ENCODE measurements at regions not wholly inside any gene's neighbourhood (a gene's known extent, or its start where the extent isn't known, plus 50 kb on each side); places are given as distances from the start of the nearest gene placed in this dataset.
"Not testable (repeated sequence)": the region's sequence is repeated elsewhere in the genome, so short reads cannot be mapped to it uniquely, and the experiment has no call there.

DNA sequence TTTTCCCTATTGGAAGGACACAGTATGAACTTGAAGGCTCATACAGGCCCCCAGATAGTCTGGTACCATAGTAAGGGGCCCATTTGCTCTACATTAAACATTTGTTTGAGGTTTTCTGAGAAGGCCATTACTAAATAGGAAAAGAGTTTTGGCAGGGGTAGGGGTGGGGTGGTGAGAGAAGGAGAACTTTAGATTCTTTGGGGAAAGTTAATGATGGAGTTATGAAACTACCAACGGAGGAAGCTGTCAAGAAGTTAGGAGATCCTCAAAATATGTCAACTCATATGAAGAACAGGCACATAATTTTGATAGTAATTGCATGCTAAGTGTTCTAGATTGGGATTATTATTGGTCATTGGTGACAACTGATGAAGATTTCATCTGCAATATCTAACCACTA, 114.7 kb downstream of the TAF11L14 start:
- intact Hi-C loops (cut with DNase I): no loop called here
- DNase-seq (ENCODE audit: low spot score): no peak

DNA sequence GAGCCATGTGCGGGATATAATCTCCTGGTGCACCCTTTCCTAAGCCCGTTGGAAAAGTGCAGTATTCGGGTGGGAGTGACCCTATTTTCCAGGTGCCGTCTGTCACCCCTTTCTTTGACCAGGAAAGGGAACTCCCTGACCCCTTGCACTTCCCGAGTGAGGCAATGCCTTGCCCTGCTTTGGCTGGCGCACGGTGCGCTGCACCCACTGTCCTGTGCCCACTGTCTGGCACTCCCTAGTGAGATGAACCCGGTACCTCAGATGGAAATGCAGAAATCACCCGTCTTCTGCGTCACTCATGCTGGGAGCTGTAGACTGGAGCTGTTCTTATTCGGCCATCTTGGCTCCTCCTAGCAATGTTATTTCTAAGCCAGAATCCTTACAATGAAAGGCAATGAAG, 121.1 kb downstream of the TAF11L14 start:
- intact Hi-C loops (cut with DNase I); DNase-seq (ENCODE audit: low spot score): not testable (repeated sequence)

DNA sequence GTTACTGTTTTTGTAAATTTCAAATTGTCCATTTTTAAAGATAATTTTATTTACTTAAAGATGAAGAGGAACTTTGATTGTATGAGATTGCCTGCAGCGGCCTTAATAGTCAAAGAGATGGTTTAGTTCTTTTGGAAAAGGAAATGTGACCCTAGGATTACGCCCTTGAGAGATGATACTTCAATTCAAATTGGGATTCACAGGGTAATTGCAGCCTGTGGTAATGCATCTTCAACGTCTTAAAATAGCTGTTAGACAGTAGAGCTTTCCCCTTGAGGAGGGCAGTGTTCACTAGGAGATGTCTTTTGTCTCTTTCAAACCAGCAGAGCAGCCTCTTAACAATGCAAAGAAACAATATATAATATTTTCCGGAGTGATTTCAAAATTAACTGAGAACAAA, 127.1 kb downstream of the TAF11L14 start:
- no peak for DNase-seq (ENCODE audit: low spot score)
- intact Hi-C loops (cut with DNase I): no loop called here

GRCh38 chr5:17763301-17763700, 129.0 kb downstream of the TAF11L14 start:
- no peak for DNase-seq (ENCODE audit: low spot score)
- intact Hi-C loops (cut with DNase I): no loop called here

- no peak for DNase-seq (ENCODE audit: low spot score)
- intact Hi-C loops (cut with DNase I): no loop called here
Observed at GRCh38 chr5:17766031-17766430, 131.8 kb downstream of the TAF11L14 start.

DNA sequence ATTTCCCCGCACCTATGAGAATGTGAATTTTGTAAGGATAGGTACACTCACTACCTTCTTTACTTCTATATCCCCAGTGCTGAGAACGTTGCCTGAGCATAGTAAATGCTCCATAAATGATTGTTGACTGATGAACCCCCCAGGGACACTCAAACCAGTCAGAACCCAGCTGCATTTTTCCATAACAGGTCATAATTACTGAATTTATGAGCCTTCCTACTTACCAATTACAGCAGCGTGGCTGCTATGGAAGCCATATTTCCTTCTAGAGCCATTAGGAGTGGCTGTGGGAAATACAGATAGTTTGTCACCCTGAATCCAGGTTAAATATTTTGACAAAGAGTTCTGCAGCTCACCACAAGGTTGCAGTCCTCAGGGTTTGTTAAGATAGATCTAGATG, 135.0 kb downstream of the TAF11L14 start:
- no peak for DNase-seq (ENCODE audit: low spot score)
- intact Hi-C loops (cut with DNase I): no loop called here

DNA sequence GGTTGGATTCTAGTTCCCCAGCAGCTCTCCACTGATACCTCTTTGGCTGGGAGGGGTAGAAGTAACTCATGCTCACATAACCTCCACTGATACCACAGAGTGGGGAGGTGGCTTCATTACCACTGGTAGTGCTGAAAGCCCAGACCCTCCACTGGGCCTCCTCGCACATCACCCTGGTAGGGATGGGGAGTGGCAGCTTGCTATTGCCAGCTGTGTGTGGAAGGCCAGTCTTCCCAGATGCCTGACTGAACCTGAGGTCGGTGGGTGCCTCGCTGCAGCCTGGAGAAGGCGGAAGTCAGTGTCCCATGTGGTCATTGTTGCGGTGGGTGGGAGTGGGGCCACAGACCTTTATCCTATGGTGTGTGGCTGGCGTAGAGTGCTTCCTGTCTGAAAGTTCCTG, 138.0 kb downstream of the TAF11L14 start:
- intact Hi-C loops (cut with DNase I): no loop called here
- no peak for DNase-seq (ENCODE audit: low spot score)

DNA sequence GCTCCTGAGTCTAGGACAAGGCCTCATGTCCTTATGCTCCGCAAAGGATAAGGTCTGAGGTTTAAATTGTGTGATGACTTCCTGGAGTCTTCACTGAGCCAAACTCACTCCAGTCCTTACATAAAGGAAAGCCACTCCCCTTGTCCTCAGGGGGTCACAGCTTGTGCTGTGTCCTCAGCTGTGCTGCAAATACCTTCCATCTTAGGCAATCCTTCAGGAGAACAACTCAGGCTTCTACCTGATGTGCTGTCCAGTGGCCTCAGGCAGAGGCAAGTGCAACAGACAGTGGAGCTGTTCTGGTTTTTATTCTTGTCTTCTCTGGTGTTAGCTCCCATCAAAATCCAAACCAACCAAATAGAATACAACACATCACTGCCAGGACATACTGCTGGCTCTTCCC, 151.5 kb downstream of the TAF11L14 start:
- intact Hi-C loops (cut with DNase I): no loop called here
- no peak for DNase-seq (ENCODE audit: low spot score)

- intact Hi-C loops (cut with DNase I): no loop called here
Observed at GRCh38 chr5:17788351-17788750, 154.1 kb downstream of the TAF11L14 start.

GRCh38 chr5:17794201-17794600, 159.9 kb downstream of the TAF11L14 start:
- intact Hi-C loops (cut with DNase I): no loop called here
- DNase-seq (ENCODE audit: low spot score): no peak

More at GRCh38 chr5:17788351-17788750, 154.1 kb downstream of the TAF11L14 start:
- DNase-seq (ENCODE audit: low spot score): no peak

- no peak for DNase-seq (ENCODE audit: low spot score)
- intact Hi-C loops (cut with DNase I): no loop called here
Observed at GRCh38 chr5:17794815-17795214, 160.6 kb downstream of the TAF11L14 start.

DNA sequence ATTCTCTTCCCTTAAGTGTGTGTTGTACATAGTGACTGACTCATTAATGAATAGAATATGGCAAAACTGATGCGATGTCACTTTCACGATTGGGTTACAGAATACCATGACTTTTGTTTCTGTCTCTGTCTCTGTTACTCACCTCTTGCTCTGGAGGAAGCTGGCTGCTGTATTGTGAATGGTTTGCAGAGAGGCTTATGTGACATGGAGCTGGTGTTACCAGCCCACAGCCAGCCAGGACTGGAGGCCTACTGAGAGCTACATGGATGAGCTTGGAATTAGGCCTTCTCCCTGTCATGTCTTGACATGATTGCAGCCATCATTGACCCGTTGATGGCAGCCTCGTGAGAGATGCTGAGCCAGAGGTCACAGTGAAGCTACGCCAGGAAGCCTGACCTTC, 161.9 kb downstream of the TAF11L14 start:
- DNase-seq (ENCODE audit: low spot score): no peak
- intact Hi-C loops (cut with DNase I): no loop called here

DNA sequence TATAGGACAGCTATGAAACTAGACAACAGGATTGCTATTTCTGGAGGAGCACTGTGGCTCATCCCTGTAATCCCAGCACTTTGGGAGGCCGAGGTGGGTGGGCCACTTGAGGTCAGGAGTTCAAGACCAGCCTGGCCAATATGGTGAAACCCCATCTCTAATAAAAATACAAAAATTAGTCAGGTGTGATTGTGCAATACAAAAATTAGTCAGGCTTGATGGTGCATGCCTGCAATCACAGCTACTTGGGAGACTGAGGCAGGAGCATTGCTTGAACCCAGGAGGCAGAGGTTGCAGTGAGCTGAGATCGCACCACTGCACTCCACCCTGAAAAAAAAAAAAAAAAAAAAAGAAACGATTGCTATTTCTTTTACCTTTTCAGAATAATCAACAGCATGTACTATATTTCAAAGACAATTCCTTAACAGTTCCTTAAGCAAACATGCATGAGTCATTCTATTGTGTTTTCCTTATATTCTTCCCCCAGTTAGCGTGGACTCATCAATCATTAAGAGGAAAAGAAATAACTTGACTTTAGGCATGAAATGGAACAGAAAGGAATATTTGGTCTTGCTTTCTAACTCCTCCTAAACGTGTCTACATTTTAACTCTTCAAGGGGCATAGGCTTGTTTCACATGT, 162.6 kb downstream of the TAF11L14 start:
- DNase-seq (ENCODE audit: low spot score): no peak
- intact Hi-C loops (cut with DNase I): no loop called here

- intact Hi-C loops (cut with DNase I): no loop called here
- no peak for DNase-seq (ENCODE audit: low spot score)
Observed at GRCh38 chr5:17799521-17799920, 165.3 kb downstream of the TAF11L14 start.

DNA sequence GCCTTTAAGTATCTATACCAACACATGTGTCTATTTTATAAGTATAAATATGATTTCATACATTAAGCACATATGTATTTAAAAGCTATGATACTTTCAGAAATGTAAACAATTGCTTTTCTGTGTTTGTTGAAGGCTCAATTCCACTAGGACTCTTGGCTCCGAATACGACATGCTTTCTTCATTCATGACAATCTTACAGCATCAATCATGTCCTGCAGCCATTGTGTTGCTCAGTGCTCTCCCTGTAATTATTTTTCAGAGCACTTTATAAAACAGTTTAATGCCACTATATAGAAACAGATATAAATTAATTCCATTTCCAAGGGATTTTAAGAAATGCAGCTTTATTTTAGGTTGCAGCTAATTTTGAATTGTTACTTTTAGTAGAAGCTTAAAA, 167.3 kb downstream of the TAF11L14 start:
- DNase-seq (ENCODE audit: low spot score): no peak
- intact Hi-C loops (cut with DNase I): no loop called here

- no peak for DNase-seq (ENCODE audit: low spot score)
- intact Hi-C loops (cut with DNase I): no loop called here
Observed at GRCh38 chr5:17802256-17802655, 168.0 kb downstream of the TAF11L14 start.

DNA sequence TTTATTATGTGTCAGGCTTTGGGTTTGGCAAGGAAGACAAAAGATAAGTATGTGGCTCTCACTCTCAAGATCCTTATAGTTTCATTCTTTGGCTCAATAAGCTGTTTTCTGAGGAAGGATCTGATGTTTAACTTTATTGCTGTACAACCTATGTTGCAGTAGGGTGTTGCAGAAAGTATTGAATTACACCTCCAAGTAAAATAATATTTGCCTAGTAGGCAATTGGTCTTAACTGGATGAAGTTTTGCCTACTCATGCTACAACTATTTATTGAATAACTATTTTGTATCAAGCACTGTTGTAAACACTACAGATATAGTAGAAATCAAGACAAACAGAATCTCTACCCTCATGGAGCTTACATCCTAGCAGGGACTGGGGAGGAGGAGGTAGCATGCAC, 169.7 kb downstream of the TAF11L14 start:
- intact Hi-C loops (cut with DNase I): no loop called here
- DNase-seq (ENCODE audit: low spot score): no peak

GRCh38 chr5:17805227-17805825, 171.1 kb downstream of the TAF11L14 start:
- intact Hi-C loops (cut with DNase I): no loop called here
- DNase-seq (ENCODE audit: low spot score): no peak

GRCh38 chr5:17806818-17807468, 172.7 kb downstream of the TAF11L14 start:
- intact Hi-C loops (cut with DNase I): no loop called here
- DNase-seq (ENCODE audit: low spot score): no peak

GRCh38 chr5:17808566-17808965, 174.3 kb downstream of the TAF11L14 start:
- no peak for DNase-seq (ENCODE audit: low spot score)
- intact Hi-C loops (cut with DNase I): no loop called here

GRCh38 chr5:17810734-17811133, 176.5 kb downstream of the TAF11L14 start:
- intact Hi-C loops (cut with DNase I): no loop called here
- DNase-seq (ENCODE audit: low spot score): no peak
